Colonic mucosa (tissue), 4 donors: ENCODE measurements at regions not wholly inside any gene's neighbourhood (a gene's known extent, or its start where the extent isn't known, plus 50 kb on each side); places are given as distances from the start of the nearest gene placed in this dataset.

Source experiments
- DNase-seq: peaks from one replicate; pipeline ENCODE4 v3.0.0-alpha.2; 2020
- H3K27ac ChIP-seq: fragments of 200-600 bp; one replicate; pipeline ENCODE4 v1.8.0; 2021
- H3K27me3 ChIP-seq: fragments of 200-600 bp; one replicate; pipeline ENCODE4 v1.8.0; 2021
- H3K36me3 ChIP-seq: fragments of 200-600 bp; one replicate; pipeline ENCODE4 v1.8.0; 2021
- H3K4me1 ChIP-seq: fragments of 200-600 bp; one replicate; pipeline ENCODE4 v1.8.0; 2021; ENCODE audit warnings: mild to moderate bottlenecking
- H3K4me3 ChIP-seq: fragments of 200-600 bp; one replicate; pipeline ENCODE4 v1.8.0; 2021
- H3K9ac ChIP-seq, 2 donors: one replicate each; pipeline ENCODE4 v1.7.0; 2013; ENCODE audit warnings: control low read depth in 2 of 2, low read depth in 2 of 2, low read length in 2 of 2
- H3K9me3 ChIP-seq: fragments of 200-600 bp; one replicate; pipeline ENCODE4 v1.8.0; 2021
- CTCF ChIP-seq: fragments of 200-600 bp; IDR thresholded peaks from one replicate; pipeline ENCODE4 v1.8.0; 2022; ENCODE audit warnings: antibody characterized with exemption, mild to moderate bottlenecking
- intact Hi-C: fragments of 100-400 bp; cut with DNase I; formaldehyde crosslinking; loops from one replicate; pipeline ENCODE4 v1.14.1; 2022
- donor health status: healthy.
- donor health status: DM: no; HTN: no; CAD: no.
- donor health status: DM: no; HTN: no; CAD: no.

- Histone ChIP-seq H3K9ac (no peak overlapping the region), H3K4me1 (no peaks in the 10 kb centered on the region), H3K27me3 (no peaks in the 10 kb centered on the region), H3K27ac (no peak overlapping the region), H3K4me3 (no peak overlapping the region), H3K9me3 (no peaks in the 10 kb centered on the region), H3K36me3 (no peaks in the 10 kb centered on the region)
- TF ChIP-seq CTCF: no peak
- no peak for DNase-seq
- intact Hi-C loops: no loop called here
Observed at GRCh38 chr1:208326033-208326432, 81.8 kb upstream of the PLXNA2 start.

GRCh38 chr1:208329300-208329699 lies 85.1 kb upstream of the PLXNA2 start:
- H3K27ac ChIP-seq: no peak overlapping the region
- H3K4me3 ChIP-seq: no peak overlapping the region
- no peaks in the 10 kb centered on the region for H3K27me3 ChIP-seq
- no peak for DNase-seq
- TF ChIP-seq CTCF: no peak
- no peaks in the 10 kb centered on the region for H3K4me1 ChIP-seq
- H3K9me3 ChIP-seq: no peaks in the 10 kb centered on the region
- intact Hi-C loops: no loop called here
- H3K36me3 ChIP-seq: no peaks in the 10 kb centered on the region
- no peak overlapping the region for H3K9ac ChIP-seq

GRCh38 chr1:208332036-208332773 lies 88.0 kb upstream of the PLXNA2 start:
- Histone ChIP-seq H3K4me1 (no peaks in the 10 kb centered on the region), H3K9ac (no peak overlapping the region), H3K27ac (no peak overlapping the region), H3K27me3 (no peaks in the 10 kb centered on the region), H3K4me3 (no peak overlapping the region), H3K36me3 (no peaks in the 10 kb centered on the region), H3K9me3 (no peaks in the 10 kb centered on the region)
- intact Hi-C loops: no loop called here
- DNase-seq: no peak
- no peak for TF ChIP-seq CTCF

- H3K27ac ChIP-seq: no peak overlapping the region
- no peak overlapping the region for H3K4me3 ChIP-seq
- intact Hi-C loops: no loop called here
- H3K9ac ChIP-seq: no peak overlapping the region
- DNase-seq: no peak
- no peaks in the 10 kb centered on the region for H3K36me3 ChIP-seq
- H3K9me3 ChIP-seq: no peaks in the 10 kb centered on the region
- no peak for TF ChIP-seq CTCF
- no peaks in the 10 kb centered on the region for H3K4me1 ChIP-seq
- no peaks in the 10 kb centered on the region for H3K27me3 ChIP-seq
Observed at GRCh38 chr1:208332774-208333126, 88.6 kb upstream of the PLXNA2 start.

- intact Hi-C loops: no loop called here
- Histone ChIP-seq H3K9me3 (no peaks in the 10 kb centered on the region), H3K36me3 (no peaks in the 10 kb centered on the region), H3K4me3 (no peak overlapping the region), H3K4me1 (no peaks in the 10 kb centered on the region), H3K27ac (no peak overlapping the region), H3K27me3 (no peaks in the 10 kb centered on the region), H3K9ac (no peak overlapping the region)
- no peak for DNase-seq
- TF ChIP-seq CTCF: no peak
Observed at GRCh38 chr1:208333676-208334075, 89.5 kb upstream of the PLXNA2 start.
